Mucosa of descending colon (tissue), 3 donors: ENCODE measurements at regions not wholly inside any gene's neighbourhood (a gene's known extent, or its start where the extent isn't known, plus 50 kb on each side); places are given as distances from the start of the nearest gene placed in this dataset.

ENCODE experiments used
- ATAC-seq: fragments of 200-7000 bp; cut with Tn5 transposase; one replicate; pipeline ENCODE4 v1.9.1; 2020; ENCODE audit warnings: mild to moderate bottlenecking, moderate library complexity
- DNase-seq, 3 donors: peaks; one replicate each; pipeline ENCODE4 v3.0.0-alpha.2; 2020
- H3K36me3 ChIP-seq: fragments of 200-600 bp; one replicate; pipeline ENCODE4 v1.8.0; 2021; ENCODE audit warnings: low read depth, mild to moderate bottlenecking
- H3K4me1 ChIP-seq: fragments of 200-600 bp; one replicate; pipeline ENCODE4 v1.8.0; 2021; ENCODE audit warnings: low read depth, mild to moderate bottlenecking
- H3K4me3 ChIP-seq: fragments of 200-600 bp; one replicate; pipeline ENCODE4 v1.8.0; 2021; ENCODE audit warnings: mild to moderate bottlenecking
- H3K9me3 ChIP-seq: fragments of 200-600 bp; one replicate; pipeline ENCODE4 v1.8.0; 2021; ENCODE audit warnings: mild to moderate bottlenecking
- intact Hi-C, 2 donors: fragments of 100-400 bp; cut with DNase I in 1 of 2; cut with micrococcal nuclease in 1 of 2; formaldehyde crosslinking; loops; one replicate each; pipeline versions ENCODE4 v1.11.0 to v1.11.1; 2022; cut with DNase I, micrococcal nuclease
- TF ChIP-seq, protein P1 (sequence below): fragments of 200-600 bp; IDR thresholded peaks from one replicate; pipeline ENCODE4 v1.8.0; 2022; ENCODE audit warnings: antibody characterized with exemption, mild to moderate bottlenecking
- donor health status: DM: no; HTN: no; CAD: no; lungs with moderate emphysema.
- donor health status: DM: no; HTN: no; CAD: no.
- donor health status: DM: no; HTN: yes; CAD: no.

DNA sequence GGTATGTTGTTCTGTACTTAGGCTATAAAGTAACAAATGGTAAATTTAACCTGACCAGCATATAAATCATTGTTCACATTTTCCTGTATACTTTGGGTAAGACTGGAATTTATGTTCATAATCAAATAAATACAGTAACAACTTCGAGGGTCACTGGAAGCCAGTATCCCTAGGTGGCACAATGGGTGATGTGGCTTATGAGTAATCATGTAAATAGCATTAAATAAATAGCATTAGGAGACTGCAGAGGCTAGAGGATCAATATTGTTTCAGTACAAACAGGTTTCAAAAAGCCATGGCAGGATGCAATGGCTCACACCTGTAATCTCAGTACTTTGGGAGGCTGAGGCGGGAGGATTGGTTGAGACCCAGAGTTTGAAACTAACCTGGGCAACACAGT is 690.6 kb downstream of the SLC4A3 start:
- DNase-seq, result no peak
- intact Hi-C loops, result no loop called here
- Histone ChIP-seq H3K36me3 (no peaks in the 10 kb centered on the region), H3K9me3 (no peaks in the 10 kb centered on the region), H3K4me3 (no peak overlapping the region), H3K4me1 (no peaks in the 10 kb centered on the region)
- ATAC-seq, result no peak
- TF ChIP-seq, protein P1, sequence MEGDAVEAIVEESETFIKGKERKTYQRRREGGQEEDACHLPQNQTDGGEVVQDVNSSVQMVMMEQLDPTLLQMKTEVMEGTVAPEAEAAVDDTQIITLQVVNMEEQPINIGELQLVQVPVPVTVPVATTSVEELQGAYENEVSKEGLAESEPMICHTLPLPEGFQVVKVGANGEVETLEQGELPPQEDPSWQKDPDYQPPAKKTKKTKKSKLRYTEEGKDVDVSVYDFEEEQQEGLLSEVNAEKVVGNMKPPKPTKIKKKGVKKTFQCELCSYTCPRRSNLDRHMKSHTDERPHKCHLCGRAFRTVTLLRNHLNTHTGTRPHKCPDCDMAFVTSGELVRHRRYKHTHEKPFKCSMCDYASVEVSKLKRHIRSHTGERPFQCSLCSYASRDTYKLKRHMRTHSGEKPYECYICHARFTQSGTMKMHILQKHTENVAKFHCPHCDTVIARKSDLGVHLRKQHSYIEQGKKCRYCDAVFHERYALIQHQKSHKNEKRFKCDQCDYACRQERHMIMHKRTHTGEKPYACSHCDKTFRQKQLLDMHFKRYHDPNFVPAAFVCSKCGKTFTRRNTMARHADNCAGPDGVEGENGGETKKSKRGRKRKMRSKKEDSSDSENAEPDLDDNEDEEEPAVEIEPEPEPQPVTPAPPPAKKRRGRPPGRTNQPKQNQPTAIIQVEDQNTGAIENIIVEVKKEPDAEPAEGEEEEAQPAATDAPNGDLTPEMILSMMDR, result no peak

DNA sequence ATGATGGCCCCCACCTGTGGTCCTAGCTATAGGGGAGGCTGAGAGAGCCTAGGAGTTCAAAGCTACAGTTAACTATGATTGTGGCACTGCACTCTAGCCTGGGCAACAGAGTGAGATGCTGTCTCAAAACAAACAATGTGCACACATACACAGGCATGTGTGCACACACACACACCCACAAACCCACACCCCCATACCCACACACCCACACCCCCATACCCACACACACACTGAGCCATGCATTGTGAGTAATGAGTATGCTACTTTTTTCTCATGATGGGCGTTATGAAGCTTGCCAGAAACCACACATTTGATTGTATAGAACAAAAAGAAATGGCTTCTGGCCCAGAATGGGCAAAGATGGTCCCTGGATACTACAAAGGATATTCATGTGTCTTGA is 691.1 kb downstream of the SLC4A3 start:
- Histone ChIP-seq H3K36me3 (no peaks in the 10 kb centered on the region), H3K4me3 (no peak overlapping the region), H3K9me3 (no peaks in the 10 kb centered on the region), H3K4me1 (no peaks in the 10 kb centered on the region)
- intact Hi-C loops, result no loop called here
- ATAC-seq, result no peak
- no peak for DNase-seq
- TF ChIP-seq, protein P1, result no peak

DNA sequence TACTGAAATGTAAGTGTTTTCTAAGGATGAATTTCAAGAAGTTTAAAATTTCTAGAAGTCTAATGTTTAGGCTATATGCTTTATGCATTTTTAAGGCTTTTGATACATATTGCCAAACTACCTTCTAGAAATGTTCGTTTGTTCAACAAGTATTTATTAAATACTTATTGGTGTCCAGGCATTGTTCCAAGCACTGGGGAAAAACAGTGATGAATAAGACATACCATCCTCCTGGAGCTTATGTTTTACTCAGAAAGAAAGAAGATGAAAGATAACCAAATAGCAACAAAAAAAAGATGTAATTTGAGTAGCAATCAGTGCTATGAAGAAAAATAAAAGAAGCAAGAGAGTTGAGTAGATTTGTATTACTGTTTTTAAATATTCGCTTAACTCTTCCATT is 692.9 kb downstream of the SLC4A3 start:
- Histone ChIP-seq H3K4me3 (no peak overlapping the region), H3K4me1 (no peaks in the 10 kb centered on the region), H3K9me3 (no peaks in the 10 kb centered on the region), H3K36me3 (no peaks in the 10 kb centered on the region)
- DNase-seq, result no peak
- intact Hi-C loops, result no loop called here
- TF ChIP-seq, protein P1, result no peak
- ATAC-seq, result no peak

DNA sequence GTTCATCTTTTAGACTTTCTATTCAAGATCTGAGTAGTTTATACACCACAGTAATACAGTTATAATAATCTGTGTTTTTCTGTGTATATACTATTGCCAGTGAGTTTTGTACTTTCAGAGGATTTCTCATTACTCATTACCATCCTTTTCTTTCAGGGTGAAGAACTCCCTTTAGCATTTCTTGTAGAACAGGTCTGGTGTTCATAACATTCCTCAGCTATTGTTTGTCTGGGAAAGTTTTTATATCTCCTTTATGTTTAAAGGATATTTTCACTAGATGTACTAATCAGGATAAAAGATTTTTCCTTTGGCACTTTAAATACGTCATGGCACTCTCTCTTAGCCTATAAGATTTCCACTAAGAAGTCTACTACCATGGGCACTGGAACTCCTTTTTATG is 705.5 kb downstream of the SLC4A3 start:
- Histone ChIP-seq H3K9me3 (no peaks in the 10 kb centered on the region), H3K36me3 (no peaks in the 10 kb centered on the region), H3K4me3 (no peak overlapping the region), H3K4me1 (no peaks in the 10 kb centered on the region)
- intact Hi-C loops, result no loop called here
- ATAC-seq, result no peak
- no peak for DNase-seq
- TF ChIP-seq, protein P1, result no peak

DNA sequence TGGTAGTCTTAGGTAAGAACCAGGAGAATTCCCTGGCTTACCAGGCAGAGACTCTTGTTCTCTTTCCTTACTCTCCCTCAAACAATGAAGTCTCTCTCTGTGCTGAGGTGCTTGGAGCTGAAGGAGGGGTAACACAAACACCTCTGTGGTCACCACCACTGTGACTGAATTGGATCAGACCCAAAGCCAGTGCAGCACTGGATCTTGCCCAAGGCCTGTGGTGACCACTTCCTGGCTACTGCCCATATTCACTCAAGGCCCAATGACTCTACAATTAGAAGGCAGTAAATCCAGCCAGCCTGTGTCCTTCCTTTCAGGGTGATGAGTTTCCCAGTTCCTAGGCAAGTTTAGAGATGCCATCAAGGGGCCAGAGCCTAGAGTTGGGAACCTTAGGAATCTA is 706.8 kb downstream of the SLC4A3 start:
- no peak for DNase-seq
- no peak for ATAC-seq
- no peaks in the 10 kb centered on the region for H3K9me3 ChIP-seq
- intact Hi-C loops, result no loop called here
- H3K4me3 ChIP-seq, result no peak overlapping the region
- TF ChIP-seq, protein P1, result no peak
- no peaks in the 10 kb centered on the region for H3K4me1 ChIP-seq
- H3K36me3 ChIP-seq, result no peaks in the 10 kb centered on the region

DNA sequence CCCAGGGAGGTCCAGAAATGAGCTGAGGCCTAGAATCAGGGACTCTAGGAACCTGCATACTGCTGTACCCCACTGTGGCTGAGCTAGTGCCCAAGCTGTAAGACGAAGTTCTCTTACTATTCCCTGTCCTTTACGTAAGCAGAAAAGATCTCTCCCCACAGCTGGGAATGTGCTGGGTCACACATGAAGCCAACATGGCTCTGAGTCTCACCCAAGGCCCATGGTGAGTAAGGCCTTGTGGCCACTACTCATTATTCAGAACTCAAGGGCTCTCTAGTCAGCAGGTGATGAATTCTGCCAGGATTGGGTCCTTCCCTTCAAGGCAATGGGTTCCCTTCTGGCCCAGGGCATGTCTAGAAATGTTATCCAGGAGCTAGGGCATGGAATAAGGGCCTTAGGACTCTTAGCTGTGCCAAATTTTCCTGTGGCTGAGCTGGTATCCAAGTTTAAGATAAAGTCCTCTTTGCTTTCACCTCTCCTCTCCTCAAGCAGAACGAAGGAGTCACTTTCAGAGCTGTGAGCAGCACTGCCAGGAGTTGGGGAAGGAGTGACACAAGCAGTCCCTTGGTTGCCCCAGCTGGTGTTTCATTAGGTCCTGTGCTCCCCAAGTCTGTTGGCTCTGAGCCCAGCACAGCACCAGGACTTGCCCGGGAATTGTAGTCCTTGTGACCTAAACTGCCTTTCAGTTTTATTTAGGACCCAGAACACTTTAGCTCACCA is 707.6 kb downstream of the SLC4A3 start:
- Histone ChIP-seq H3K4me1 (no peaks in the 10 kb centered on the region), H3K4me3 (no peak overlapping the region), H3K36me3 (no peaks in the 10 kb centered on the region), H3K9me3 (no peaks in the 10 kb centered on the region)
- TF ChIP-seq, protein P1, result no peak
- intact Hi-C loops, result no loop called here
- DNase-seq (no peak), ATAC-seq (no peak)
